ENCODE measurements at regions not wholly inside any gene's neighbourhood (a gene's known extent, or its start where the extent isn't known, plus 50 kb on each side); places are given as distances from the start of the nearest gene placed in this dataset.
A peak's percentile ranks its signal among the peaks of the same experiment; 100 is the strongest.

DNA sequence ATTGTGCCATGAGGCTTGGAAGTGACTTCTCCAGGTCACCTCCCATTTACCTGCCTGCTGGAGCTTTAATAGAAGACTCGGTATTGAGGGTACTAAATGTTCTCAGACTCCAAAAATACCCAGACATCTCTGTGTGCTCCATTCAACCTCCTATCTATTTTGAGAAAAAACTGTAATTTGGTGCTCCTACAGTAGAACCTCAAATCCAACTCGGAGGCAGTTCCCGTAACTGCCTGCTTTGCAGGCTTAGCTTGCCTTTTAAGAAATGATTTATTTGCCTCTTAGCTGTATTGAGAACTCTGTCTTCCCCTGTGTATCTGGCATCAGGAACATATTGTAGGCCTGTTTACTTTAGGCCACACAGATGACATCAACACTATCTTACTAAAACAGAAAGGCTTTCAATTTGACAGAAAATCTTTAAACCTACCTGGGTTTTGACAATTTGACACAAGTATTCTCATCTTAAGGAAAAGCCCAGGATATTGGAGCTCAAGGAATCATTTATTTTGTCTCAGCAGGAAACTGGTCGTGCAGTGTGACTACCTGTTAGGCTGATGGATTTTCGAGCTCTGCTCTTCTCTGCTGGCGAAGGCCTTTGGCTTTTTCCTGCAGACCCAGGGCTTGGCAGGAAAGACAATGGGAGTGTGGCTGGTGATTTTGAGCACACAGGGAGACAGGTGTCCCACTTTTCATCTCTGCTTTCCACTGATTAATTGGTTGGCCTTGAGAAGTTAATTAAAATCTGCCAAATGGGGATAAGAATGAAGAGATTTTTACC, 314.8 kb downstream of the SNAPC1 start:
- Histone ChIP-seq H3K27ac (no peak overlapping the region), H3K36me3 (no peaks in the 10 kb centered on the region), H3K4me3 (no peak overlapping the region), H3K4me1 (no peaks in the 10 kb centered on the region), H3K27me3 (no peaks in the 10 kb centered on the region), H3K9me3 (no peaks in the 10 kb centered on the region)
- no peak for TF ChIP-seq POLR2A (IDR thresholded peaks at IDR 0.05)
- no peak for TF ChIP-seq CTCF (IDR thresholded peaks at IDR 0.05)
- 59% methylated on average over 5 of the region's 6 CpGs for WGBS (ENCODE audit: insufficient coverage, low coverage, low lambda C conversion rate, missing lambda C conversion rate)
- intact Hi-C loops (cut with DNase I), result no loop called here
- ATAC-seq (no peak), DNase-seq (no peak)

DNA sequence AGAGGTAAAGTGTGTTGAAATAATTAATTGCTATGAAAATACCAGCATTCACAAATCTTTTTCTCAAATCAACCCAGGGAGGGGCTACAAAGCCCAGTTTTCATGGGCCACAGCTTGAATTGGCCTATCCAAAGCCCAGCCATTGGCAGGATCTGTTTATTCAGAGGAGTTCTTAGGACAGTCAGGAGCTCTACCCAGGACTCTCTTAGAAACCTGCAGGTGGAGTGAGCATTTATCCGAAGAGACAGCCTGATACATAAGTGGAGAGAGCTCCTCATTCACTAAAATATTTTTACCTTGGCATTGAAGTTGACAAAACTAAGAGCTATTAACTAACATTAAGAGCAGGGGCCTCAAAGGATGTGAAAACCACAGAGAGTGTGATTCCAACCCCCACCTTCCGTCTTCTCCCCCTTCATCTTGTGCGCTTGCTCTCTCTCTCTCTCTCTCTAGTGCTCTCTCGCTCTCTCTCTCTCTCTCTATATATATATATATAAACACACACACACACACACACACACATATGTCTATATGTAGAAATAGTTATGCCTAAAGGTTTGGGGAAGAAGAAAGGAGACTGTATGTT, 315.5 kb downstream of the SNAPC1 start:
- intact Hi-C loops (cut with DNase I), result no loop called here
- Histone ChIP-seq H3K4me1 (no peaks in the 10 kb centered on the region), H3K27me3 (no peaks in the 10 kb centered on the region), H3K27ac (no peak overlapping the region), H3K36me3 (no peaks in the 10 kb centered on the region), H3K9me3 (no peaks in the 10 kb centered on the region), H3K4me3 (no peak overlapping the region)
- DNase-seq, result no peak
- ATAC-seq, result peak in 2 of 4 donors; percentile 29 to 32
- no peak for TF ChIP-seq CTCF (IDR thresholded peaks at IDR 0.05)
- no peak for TF ChIP-seq POLR2A (IDR thresholded peaks at IDR 0.05)
- WGBS (ENCODE audit: insufficient coverage, low coverage, low lambda C conversion rate, missing lambda C conversion rate), result 60% methylated on average over 4 of the region's 4 CpGs

DNA sequence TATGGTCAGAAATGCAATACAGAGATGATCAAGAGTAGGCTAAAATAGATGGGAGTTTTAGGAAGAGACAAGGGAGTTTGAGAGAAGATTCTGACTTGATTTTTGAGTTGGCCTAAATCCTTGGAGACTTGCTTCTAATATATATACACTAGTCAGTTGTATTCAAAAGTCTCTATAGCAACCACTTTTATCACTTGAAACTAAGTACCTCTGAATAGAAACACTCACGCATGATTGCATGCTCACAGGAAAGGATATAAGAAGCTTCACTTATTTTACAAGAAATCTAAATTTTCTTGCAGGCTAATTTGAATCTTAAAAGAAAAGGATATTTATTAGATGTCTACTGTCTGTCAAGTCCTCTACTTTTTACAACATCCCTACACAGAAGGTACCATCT, 316.8 kb downstream of the SNAPC1 start:
- WGBS (ENCODE audit: insufficient coverage, low coverage, low lambda C conversion rate, missing lambda C conversion rate), result 79% methylated on average over 1 of the region's 1 CpG

GRCh38 chr14:62081012-62081612, 318.9 kb downstream of the SNAPC1 start:
- no peaks in the 10 kb centered on the region for H3K4me1 ChIP-seq
- H3K27ac ChIP-seq, result no peak overlapping the region
- ATAC-seq (no peak), DNase-seq (no peak)
- no peaks in the 10 kb centered on the region for H3K9me3 ChIP-seq
- TF ChIP-seq POLR2A (IDR thresholded peaks at IDR 0.05) (no peak), CTCF (IDR thresholded peaks at IDR 0.05) (no peak)
- WGBS (ENCODE audit: insufficient coverage, low coverage, low lambda C conversion rate, missing lambda C conversion rate), result 68% methylated on average over 10 of the region's 10 CpGs
- no peak overlapping the region for H3K4me3 ChIP-seq
- no peaks in the 10 kb centered on the region for H3K27me3 ChIP-seq
- intact Hi-C loops (cut with DNase I), result no loop called here
- no peaks in the 10 kb centered on the region for H3K36me3 ChIP-seq

More for the DNA sequence above, 316.8 kb downstream of the SNAPC1 start:
- H3K27ac ChIP-seq, result no peak overlapping the region
- H3K9me3 ChIP-seq, result no peaks in the 10 kb centered on the region
- no peak overlapping the region for H3K4me3 ChIP-seq
- intact Hi-C loops (cut with DNase I), result no loop called here
- no peaks in the 10 kb centered on the region for H3K4me1 ChIP-seq
- TF ChIP-seq POLR2A (IDR thresholded peaks at IDR 0.05), result no peak
- no peak for TF ChIP-seq CTCF (IDR thresholded peaks at IDR 0.05)
- no peaks in the 10 kb centered on the region for H3K36me3 ChIP-seq
- no peak for ATAC-seq
- H3K27me3 ChIP-seq, result no peaks in the 10 kb centered on the region
- DNase-seq, result no peak
